Osteoblast (primary cell): ENCODE measurements at regions not wholly inside any gene's neighbourhood (a gene's known extent, or its start where the extent isn't known, plus 50 kb on each side); places are given as distances from the start of the nearest gene placed in this dataset.

ENCODE experiments used
- DNase-seq: peaks from one replicate; pipeline ENCODE4 v3.0.0; 2011; ENCODE audit warnings: low spot score, mixed read lengths; ENCODE audit not compliant: insufficient read length; ENCODE audit errors: missing footprints
- H2AFZ ChIP-seq: 2 replicates; pipeline ENCODE4 v1.6.0; 2011; ENCODE audit warnings: mild to moderate bottlenecking, low read length
- H3K27ac ChIP-seq: 2 replicates; pipeline ENCODE4 v1.5.1; 2011; ENCODE audit warnings: mild to moderate bottlenecking, low read depth, low read length, moderate library complexity
- H3K27me3 ChIP-seq: 2 replicates; pipeline ENCODE4 v1.6.0; 2012; ENCODE audit warnings: mild to moderate bottlenecking, control low read depth, inconsistent platforms, low read length, moderate library complexity; ENCODE audit not compliant: insufficient read depth
- H3K36me3 ChIP-seq: 2 replicates; pipeline ENCODE4 v1.5.1; 2011; ENCODE audit warnings: mild to moderate bottlenecking, low read length, control low read depth, moderate library complexity; ENCODE audit not compliant: insufficient read depth
- H3K4me1 ChIP-seq: 2 replicates; pipeline ENCODE4 v1.5.1; 2011; ENCODE audit warnings: mild to moderate bottlenecking, low read length, control low read depth, moderate library complexity; ENCODE audit not compliant: insufficient read depth
- H3K4me2 ChIP-seq: 2 replicates; pipeline ENCODE4 v1.6.0; 2011; ENCODE audit warnings: mild to moderate bottlenecking, low read length; ENCODE audit not compliant: insufficient read depth
- H3K4me3 ChIP-seq: fragments of 200-600 bp; sonication (generic); 3 replicates; pipeline ENCODE4 v1.5.1; 2012; ENCODE audit warnings: mild to moderate bottlenecking, low read length, inconsistent platforms; ENCODE audit not compliant: insufficient read depth
- H3K79me2 ChIP-seq: 2 replicates; pipeline ENCODE4 v1.6.0; 2012; ENCODE audit warnings: mild to moderate bottlenecking, low read length, control low read depth, inconsistent platforms; ENCODE audit not compliant: insufficient read depth
- H3K9me3 ChIP-seq: 2 replicates; pipeline ENCODE4 v1.5.1; 2011; ENCODE audit warnings: low read depth, low read length, control low read depth
- H4K20me1 ChIP-seq: 2 replicates; pipeline ENCODE4 v1.6.0; 2012; ENCODE audit warnings: mild to moderate bottlenecking, low read length, control low read depth; ENCODE audit not compliant: insufficient read depth
- TF ChIP-seq, protein P1 (sequence below): IDR thresholded peaks from 2 replicates; pipeline ENCODE4 v1.5.1; 2011; ENCODE audit warnings: mild to moderate bottlenecking, low read depth, low read length, moderate library complexity; ENCODE audit errors: extremely low read depth

DNA sequence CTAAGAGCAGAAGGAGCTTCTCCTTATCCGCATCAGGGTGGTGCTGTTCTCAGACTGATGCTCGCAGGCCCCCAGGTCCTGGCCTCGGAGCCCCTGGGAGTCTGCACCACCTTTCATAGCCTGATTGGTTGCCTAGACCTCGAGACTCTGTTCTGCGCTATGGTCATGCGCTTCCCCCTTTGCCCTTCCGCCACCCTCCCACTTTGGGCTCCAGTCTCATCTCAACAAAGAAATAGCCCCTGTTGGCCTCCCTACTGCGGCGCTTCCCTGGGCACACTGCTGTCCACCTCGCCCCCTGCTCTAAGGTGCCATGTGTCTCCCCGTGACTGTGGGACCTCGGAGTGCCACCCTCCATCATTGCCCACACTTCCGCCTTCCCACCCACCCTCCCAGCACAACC lies 102.9 kb upstream of the TWIST2 start:
- Histone ChIP-seq H2AFZ (no peak overlapping the region), H3K27me3 (peaks cover 7% of the 10 kb centered on the region), H3K79me2 (no peaks in the 10 kb centered on the region), H3K9me3 (no peaks in the 10 kb centered on the region), H3K4me2 (no peak overlapping the region), H3K4me3 (no peak overlapping the region), H3K4me1 (no peaks in the 10 kb centered on the region), H3K36me3 (no peaks in the 10 kb centered on the region), H4K20me1 (no peaks in the 10 kb centered on the region), H3K27ac (no peak overlapping the region)
- TF ChIP-seq, protein P1, sequence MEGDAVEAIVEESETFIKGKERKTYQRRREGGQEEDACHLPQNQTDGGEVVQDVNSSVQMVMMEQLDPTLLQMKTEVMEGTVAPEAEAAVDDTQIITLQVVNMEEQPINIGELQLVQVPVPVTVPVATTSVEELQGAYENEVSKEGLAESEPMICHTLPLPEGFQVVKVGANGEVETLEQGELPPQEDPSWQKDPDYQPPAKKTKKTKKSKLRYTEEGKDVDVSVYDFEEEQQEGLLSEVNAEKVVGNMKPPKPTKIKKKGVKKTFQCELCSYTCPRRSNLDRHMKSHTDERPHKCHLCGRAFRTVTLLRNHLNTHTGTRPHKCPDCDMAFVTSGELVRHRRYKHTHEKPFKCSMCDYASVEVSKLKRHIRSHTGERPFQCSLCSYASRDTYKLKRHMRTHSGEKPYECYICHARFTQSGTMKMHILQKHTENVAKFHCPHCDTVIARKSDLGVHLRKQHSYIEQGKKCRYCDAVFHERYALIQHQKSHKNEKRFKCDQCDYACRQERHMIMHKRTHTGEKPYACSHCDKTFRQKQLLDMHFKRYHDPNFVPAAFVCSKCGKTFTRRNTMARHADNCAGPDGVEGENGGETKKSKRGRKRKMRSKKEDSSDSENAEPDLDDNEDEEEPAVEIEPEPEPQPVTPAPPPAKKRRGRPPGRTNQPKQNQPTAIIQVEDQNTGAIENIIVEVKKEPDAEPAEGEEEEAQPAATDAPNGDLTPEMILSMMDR, result no peak
- DNase-seq, result no peak

- Histone ChIP-seq H3K27me3 (peaks cover 3% of the 10 kb centered on the region), H3K27ac (no peak overlapping the region), H3K4me3 (no peak overlapping the region), H3K79me2 (no peaks in the 10 kb centered on the region), H4K20me1 (no peaks in the 10 kb centered on the region), H2AFZ (no peak overlapping the region), H3K4me2 (no peak overlapping the region), H3K9me3 (no peaks in the 10 kb centered on the region), H3K36me3 (no peaks in the 10 kb centered on the region), H3K4me1 (no peaks in the 10 kb centered on the region)
- TF ChIP-seq, protein P1, result no peak
- no peak for DNase-seq
Measured at GRCh38 chr2:238745997-238746396, 101.9 kb upstream of the TWIST2 start.

GRCh38 chr2:238747114-238747513 lies 100.8 kb upstream of the TWIST2 start:
- TF ChIP-seq, protein P1, result no peak
- no peak overlapping the region for H3K4me3 ChIP-seq
- H3K36me3 ChIP-seq, result no peaks in the 10 kb centered on the region
- H3K4me1 ChIP-seq, result no peaks in the 10 kb centered on the region
- no peaks in the 10 kb centered on the region for H3K9me3 ChIP-seq
- no peaks in the 10 kb centered on the region for H3K79me2 ChIP-seq
- H3K27ac ChIP-seq, result no peak overlapping the region
- H2AFZ ChIP-seq, result no peak overlapping the region
- no peak for DNase-seq
- H3K27me3 ChIP-seq, result no peaks in the 10 kb centered on the region
- no peak overlapping the region for H3K4me2 ChIP-seq
- no peaks in the 10 kb centered on the region for H4K20me1 ChIP-seq

DNA sequence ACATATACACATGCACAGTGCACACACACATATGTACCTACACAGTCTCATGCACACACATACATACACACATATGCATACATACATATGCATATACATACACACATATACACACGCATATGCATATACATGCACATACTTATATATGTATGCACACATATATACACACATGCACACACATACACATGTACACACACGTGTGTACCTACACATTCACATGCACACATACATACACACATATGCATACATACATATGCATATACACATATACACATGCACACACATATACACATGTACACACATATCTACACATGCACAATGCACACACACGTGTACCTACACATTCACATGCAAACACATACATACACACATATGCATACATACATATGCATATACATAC lies 100.3 kb upstream of the TWIST2 start:
- H3K79me2 ChIP-seq, result no peaks in the 10 kb centered on the region
- H3K9me3 ChIP-seq, result no peaks in the 10 kb centered on the region
- no peak for DNase-seq
- no peak overlapping the region for H2AFZ ChIP-seq
- no peaks in the 10 kb centered on the region for H3K36me3 ChIP-seq
- H3K4me3 ChIP-seq, result no peak overlapping the region
- H4K20me1 ChIP-seq, result no peaks in the 10 kb centered on the region
- H3K4me1 ChIP-seq, result no peaks in the 10 kb centered on the region
- no peak overlapping the region for H3K4me2 ChIP-seq
- no peak overlapping the region for H3K27ac ChIP-seq
- no peaks in the 10 kb centered on the region for H3K27me3 ChIP-seq
- TF ChIP-seq, protein P1, result no peak
